Panc1 (cell line): ENCODE measurements at regions not wholly inside any gene's neighbourhood (a gene's known extent, or its start where the extent isn't known, plus 50 kb on each side); places are given as distances from the start of the nearest gene placed in this dataset.

Source experiments
- ATAC-seq: fragments of 200-7000 bp; cut with Tn5 transposase; 2 replicates; pipeline ENCODE4 v1.9.1; 2020; ENCODE audit warnings: mild to moderate bottlenecking, moderate library complexity
- BruUV-seq: library from RNA; stranded (reverse); fragments of 400-500 nt; replicated peaks from 2 replicates; lab custom pipeline; 2021; lab: Mats Ljungman, UMichigan
- CTCF ChIA-PET: fragments of 300-600 bp; sonication (Branson Sonifier 250); formaldehyde crosslinking; loops from one replicate; lab custom pipeline; 2022; ENCODE audit warnings: antibody characterized with exemption; lab: Charles Lee
- POLR2A ChIA-PET: fragments of 300-600 bp; sonication (Branson Sonifier 250); formaldehyde crosslinking; loops from one replicate; lab custom pipeline; 2022; ENCODE audit warnings: antibody characterized with exemption; lab: Charles Lee
- DNase-seq: peaks from one replicate; pipeline ENCODE4 v3.0.0-alpha.2; 2010; ENCODE audit warnings: low read depth, low spot score
- H3K27ac ChIP-seq: 2 replicates; pipeline ENCODE4 v1.5.1; 2011; ENCODE audit warnings: mild to moderate bottlenecking, low read length, inconsistent platforms
- H3K27me3 ChIP-seq: fragments of 200-500 bp; sonication (Bioruptor generic); 2 replicates; pipeline ENCODE4 v1.6.0; 2014; ENCODE audit warnings: low read length, inconsistent platforms; ENCODE audit not compliant: control insufficient read depth, insufficient read depth
- H3K36me3 ChIP-seq: fragments of 200-500 bp; sonication (Bioruptor generic); 2 replicates; pipeline ENCODE4 v1.5.1; 2014; ENCODE audit warnings: inconsistent platforms, mild to moderate bottlenecking, low read length, moderate library complexity; ENCODE audit not compliant: control insufficient read depth, insufficient read depth
- H3K4me1 ChIP-seq: 2 replicates; pipeline ENCODE4 v1.5.1; 2011; ENCODE audit warnings: inconsistent platforms, mild to moderate bottlenecking, low read length, moderate library complexity; ENCODE audit not compliant: control insufficient read depth, insufficient read depth
- H3K4me3 ChIP-seq, 2 experiments: 2 replicates each; pipeline ENCODE4 v1.5.1; 2011 to 2012; ENCODE audit warnings: low read depth in 2 of 2, low read length in 2 of 2, mild to moderate bottlenecking in 2 of 2, inconsistent platforms in 1 of 2, moderate library complexity in 1 of 2
- H3K9me3 ChIP-seq: fragments of 200-500 bp; sonication (Bioruptor generic); 2 replicates; pipeline ENCODE4 v1.5.1; 2014; ENCODE audit warnings: low read depth, mild to moderate bottlenecking, inconsistent platforms, low read length, moderate library complexity; ENCODE audit not compliant: control insufficient read depth, insufficient read depth
- POLR2AphosphoS5 ChIP-seq: IDR thresholded peaks from 2 replicates; pipeline ENCODE4 v1.6.1; 2012; ENCODE audit warnings: mild to moderate bottlenecking, low read depth, low read length, moderate library complexity
- SIN3A ChIP-seq: IDR thresholded peaks from 2 replicates; pipeline ENCODE4 v1.6.1; 2012; ENCODE audit warnings: low read depth, mild to moderate bottlenecking, low read length, moderate library complexity, borderline replicate concordance; ENCODE audit not compliant: insufficient read depth
- TCF7L2 ChIP-seq: IDR thresholded peaks from 2 replicates; pipeline ENCODE4 v1.6.1; 2011; ENCODE audit warnings: mild to moderate bottlenecking, low read depth, low read length, inconsistent platforms
- in situ Hi-C: cut with HindIII; loops from 2 replicates; pipeline ENCODE4 v1.10.0; 2016; ENCODE audit warnings: low sequenced_read_pairs, low pct_unique_long_range_greater_than_20kb
- intact Hi-C: fragments of 100-400 bp; cut with micrococcal nuclease; formaldehyde crosslinking; loops from one replicate; pipeline ENCODE4 v1.10.0; 2022; ENCODE audit not compliant: unreplicated experiment
- TF ChIP-seq, protein P1 (sequence below), 2 experiments: IDR thresholded peaks; 2 replicates each; pipeline ENCODE4 v1.6.1; 2011 to 2012; ENCODE audit warnings: low read depth in 2 of 2, control low read depth in 1 of 2, low read length in 1 of 2, mild to moderate bottlenecking in 1 of 2, moderate library complexity in 1 of 2; ENCODE audit not compliant: insufficient read depth in 1 of 2
- TF ChIP-seq, protein P2 (sequence below): fragments of 450-650 bp; IDR thresholded peaks from 2 replicates; pipeline ENCODE4 v1.5.1; 2017; ENCODE audit warnings: mild to moderate bottlenecking

DNA sequence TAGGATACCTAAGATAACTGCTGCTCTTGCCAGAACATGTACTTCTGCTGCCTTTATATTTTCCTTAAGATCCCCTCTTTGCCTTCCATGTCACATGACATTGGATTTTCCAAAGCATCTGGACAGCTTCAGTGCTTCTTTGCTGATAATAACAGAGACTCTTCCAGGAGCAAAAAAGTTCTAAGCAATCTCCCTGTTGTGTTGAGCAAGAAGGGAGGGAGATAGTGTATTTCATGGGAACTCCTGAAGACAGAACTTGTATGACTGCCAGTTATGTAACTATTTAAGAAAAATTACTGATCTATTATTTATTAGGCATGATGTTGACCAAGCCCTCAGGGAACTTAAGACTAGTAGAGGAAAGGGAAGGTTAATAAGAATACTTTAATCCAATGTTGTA lies 454.7 kb downstream of the SPATA31D1 start:
- TF ChIP-seq, protein P1, sequence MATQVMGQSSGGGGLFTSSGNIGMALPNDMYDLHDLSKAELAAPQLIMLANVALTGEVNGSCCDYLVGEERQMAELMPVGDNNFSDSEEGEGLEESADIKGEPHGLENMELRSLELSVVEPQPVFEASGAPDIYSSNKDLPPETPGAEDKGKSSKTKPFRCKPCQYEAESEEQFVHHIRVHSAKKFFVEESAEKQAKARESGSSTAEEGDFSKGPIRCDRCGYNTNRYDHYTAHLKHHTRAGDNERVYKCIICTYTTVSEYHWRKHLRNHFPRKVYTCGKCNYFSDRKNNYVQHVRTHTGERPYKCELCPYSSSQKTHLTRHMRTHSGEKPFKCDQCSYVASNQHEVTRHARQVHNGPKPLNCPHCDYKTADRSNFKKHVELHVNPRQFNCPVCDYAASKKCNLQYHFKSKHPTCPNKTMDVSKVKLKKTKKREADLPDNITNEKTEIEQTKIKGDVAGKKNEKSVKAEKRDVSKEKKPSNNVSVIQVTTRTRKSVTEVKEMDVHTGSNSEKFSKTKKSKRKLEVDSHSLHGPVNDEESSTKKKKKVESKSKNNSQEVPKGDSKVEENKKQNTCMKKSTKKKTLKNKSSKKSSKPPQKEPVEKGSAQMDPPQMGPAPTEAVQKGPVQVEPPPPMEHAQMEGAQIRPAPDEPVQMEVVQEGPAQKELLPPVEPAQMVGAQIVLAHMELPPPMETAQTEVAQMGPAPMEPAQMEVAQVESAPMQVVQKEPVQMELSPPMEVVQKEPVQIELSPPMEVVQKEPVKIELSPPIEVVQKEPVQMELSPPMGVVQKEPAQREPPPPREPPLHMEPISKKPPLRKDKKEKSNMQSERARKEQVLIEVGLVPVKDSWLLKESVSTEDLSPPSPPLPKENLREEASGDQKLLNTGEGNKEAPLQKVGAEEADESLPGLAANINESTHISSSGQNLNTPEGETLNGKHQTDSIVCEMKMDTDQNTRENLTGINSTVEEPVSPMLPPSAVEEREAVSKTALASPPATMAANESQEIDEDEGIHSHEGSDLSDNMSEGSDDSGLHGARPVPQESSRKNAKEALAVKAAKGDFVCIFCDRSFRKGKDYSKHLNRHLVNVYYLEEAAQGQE (IDR thresholded peaks at IDR 0.05; ENCODE audit: insufficient read depth in 1 of 2, low read depth in 2 of 2, low read length in 1 of 2), result no peak
- TF ChIP-seq, protein P2, sequence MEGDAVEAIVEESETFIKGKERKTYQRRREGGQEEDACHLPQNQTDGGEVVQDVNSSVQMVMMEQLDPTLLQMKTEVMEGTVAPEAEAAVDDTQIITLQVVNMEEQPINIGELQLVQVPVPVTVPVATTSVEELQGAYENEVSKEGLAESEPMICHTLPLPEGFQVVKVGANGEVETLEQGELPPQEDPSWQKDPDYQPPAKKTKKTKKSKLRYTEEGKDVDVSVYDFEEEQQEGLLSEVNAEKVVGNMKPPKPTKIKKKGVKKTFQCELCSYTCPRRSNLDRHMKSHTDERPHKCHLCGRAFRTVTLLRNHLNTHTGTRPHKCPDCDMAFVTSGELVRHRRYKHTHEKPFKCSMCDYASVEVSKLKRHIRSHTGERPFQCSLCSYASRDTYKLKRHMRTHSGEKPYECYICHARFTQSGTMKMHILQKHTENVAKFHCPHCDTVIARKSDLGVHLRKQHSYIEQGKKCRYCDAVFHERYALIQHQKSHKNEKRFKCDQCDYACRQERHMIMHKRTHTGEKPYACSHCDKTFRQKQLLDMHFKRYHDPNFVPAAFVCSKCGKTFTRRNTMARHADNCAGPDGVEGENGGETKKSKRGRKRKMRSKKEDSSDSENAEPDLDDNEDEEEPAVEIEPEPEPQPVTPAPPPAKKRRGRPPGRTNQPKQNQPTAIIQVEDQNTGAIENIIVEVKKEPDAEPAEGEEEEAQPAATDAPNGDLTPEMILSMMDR, result no peak
- no peak for TF ChIP-seq TCF7L2
- no peak for TF ChIP-seq SIN3A
- no peaks in the 10 kb centered on the region for H3K9me3 ChIP-seq
- intact Hi-C loops, result no loop called here
- POLR2A ChIA-PET, result no interaction called here
- ATAC-seq, result no peak
- H3K27ac ChIP-seq, result no peak overlapping the region
- DNase-seq, result no peak
- H3K36me3 ChIP-seq, result no peaks in the 10 kb centered on the region
- no peak overlapping the region for H3K4me3 ChIP-seq
- in situ Hi-C loops, result no loop called here
- CTCF ChIA-PET, result no interaction called here
- no peaks in the 10 kb centered on the region for H3K4me1 ChIP-seq
- BruUV-seq, result no TSS peak
- no peaks in the 10 kb centered on the region for H3K27me3 ChIP-seq

DNA sequence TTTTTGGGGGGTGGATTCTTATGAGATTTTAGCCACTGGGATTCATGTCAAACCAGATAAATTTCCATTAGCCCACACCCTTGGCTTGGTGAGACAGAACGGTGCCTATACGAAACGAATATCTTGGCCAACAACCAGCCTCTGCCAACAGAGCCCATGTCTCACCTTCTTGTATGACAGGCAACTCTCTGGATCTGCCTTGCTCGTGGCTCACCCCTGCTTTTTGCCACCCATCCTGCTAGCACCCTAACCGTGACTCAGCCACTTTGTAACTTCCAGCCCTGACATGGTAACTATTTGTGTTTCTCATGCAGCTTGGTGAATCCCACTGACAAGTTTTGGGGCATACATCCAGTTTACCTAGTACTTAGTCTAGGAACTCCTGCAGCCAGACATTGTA lies 457.0 kb downstream of the SPATA31D1 start:
- no peak overlapping the region for H3K4me3 ChIP-seq
- POLR2A ChIA-PET, result no interaction called here

More for the DNA sequence above, 457.0 kb downstream of the SPATA31D1 start:
- TF ChIP-seq POLR2AphosphoS5 (no peak), TCF7L2 (no peak), SIN3A (no peak)
- TF ChIP-seq, protein P1 (IDR thresholded peaks at IDR 0.05; ENCODE audit: insufficient read depth in 1 of 2, low read depth in 2 of 2, low read length in 1 of 2), result no peak
- TF ChIP-seq, protein P2, result no peak
- in situ Hi-C loops, result no loop called here
- Histone ChIP-seq H3K27ac (no peak overlapping the region), H3K36me3 (no peaks in the 10 kb centered on the region), H3K4me1 (no peaks in the 10 kb centered on the region), H3K9me3 (no peaks in the 10 kb centered on the region), H3K27me3 (no peaks in the 10 kb centered on the region)
- DNase-seq (no peak), ATAC-seq (no peak)
- CTCF ChIA-PET, result no interaction called here
- BruUV-seq, result no TSS peak
- intact Hi-C loops, result no loop called here
